A204.1 (cell line): ENCODE measurements at regions not wholly inside any gene's neighbourhood (a gene's known extent, or its start where the extent isn't known, plus 50 kb on each side); places are given as distances from the start of the nearest gene placed in this dataset.

Experiments
- FAIRE-seq: peaks from 2 replicates; lab custom pipeline; 2012; peaks lifted over from hg19 to GRCh38; lab: Jason Lieb, UNC

- no peak for FAIRE-seq
These were observed 1995.2 kb upstream of the PIK3C3 start for GRCh38 chr18:39959839-39960238.

- no peak for FAIRE-seq
These were observed 1996.2 kb upstream of the PIK3C3 start for GRCh38 chr18:39958876-39959275.

GRCh38 chr18:39952816-39953215 is 2002.2 kb upstream of the PIK3C3 start:
- no peak for FAIRE-seq

GRCh38 chr18:39951142-39951720 is 2003.8 kb upstream of the PIK3C3 start:
- no peak for FAIRE-seq

- no peak for FAIRE-seq
These were observed 2008.4 kb upstream of the PIK3C3 start for GRCh38 chr18:39946623-39947061.

- FAIRE-seq = no peak
These were observed 2010.0 kb upstream of the PIK3C3 start for GRCh38 chr18:39945076-39945475.

- FAIRE-seq = no peak
These were observed 2012.3 kb upstream of the PIK3C3 start for GRCh38 chr18:39942702-39943101.

- FAIRE-seq = no peak
These were observed 2016.1 kb upstream of the PIK3C3 start for GRCh38 chr18:39938676-39939608.

GRCh38 chr18:39935598-39935997 is 2019.4 kb upstream of the PIK3C3 start:
- FAIRE-seq = no peak

- no peak for FAIRE-seq
These were observed 2036.2 kb upstream of the PIK3C3 start for GRCh38 chr18:39918847-39919246.

- no peak for FAIRE-seq
These were observed 2041.2 kb upstream of the PIK3C3 start for GRCh38 chr18:39913672-39914366.

- FAIRE-seq = no peak
These were observed 2043.3 kb upstream of the PIK3C3 start for GRCh38 chr18:39911716-39912115.

- FAIRE-seq = no peak
These were observed 2045.3 kb upstream of the PIK3C3 start for GRCh38 chr18:39909706-39910105.

- FAIRE-seq = no peak
These were observed 2068.9 kb upstream of the PIK3C3 start for GRCh38 chr18:39886136-39886535.

- no peak for FAIRE-seq
These were observed 2082.4 kb upstream of the PIK3C3 start for GRCh38 chr18:39872651-39873050.

- no peak for FAIRE-seq
These were observed 2083.1 kb upstream of the PIK3C3 start for GRCh38 chr18:39871961-39872360.

- no peak for FAIRE-seq
These were observed 2084.4 kb upstream of the PIK3C3 start for GRCh38 chr18:39870591-39870990.

- no peak for FAIRE-seq
These were observed 2091.1 kb upstream of the PIK3C3 start for GRCh38 chr18:39863916-39864315.

- FAIRE-seq = no peak
These were observed 2092.7 kb upstream of the PIK3C3 start for GRCh38 chr18:39862341-39862740.

GRCh38 chr18:39854291-39854690 is 2100.7 kb upstream of the PIK3C3 start:
- FAIRE-seq = no peak

GRCh38 chr18:39846265-39846664 is 2108.8 kb upstream of the PIK3C3 start:
- no peak for FAIRE-seq

GRCh38 chr18:39845631-39846030 is 2109.4 kb upstream of the PIK3C3 start:
- FAIRE-seq = no peak

GRCh38 chr18:39845106-39845505 is 2109.9 kb upstream of the PIK3C3 start:
- FAIRE-seq = no peak
